Thymus (tissue), 11 donors: ENCODE measurements at regions not wholly inside any gene's neighbourhood (a gene's known extent, or its start where the extent isn't known, plus 50 kb on each side); places are given as distances from the start of the nearest gene placed in this dataset.

Source experiments
- DNase-seq, 9 donors: peaks; one replicate each; pipeline ENCODE4 v3.0.0-alpha.2; 2013; ENCODE audit warnings: low spot score in 9 of 9, low read depth in 6 of 9, missing footprints in 1 of 9
- H3K27ac ChIP-seq, 2 donors: one replicate each; pipeline ENCODE4 v1.5.1; 2013; ENCODE audit warnings: control low read depth in 1 of 2, low read depth in 1 of 2, low read length in 1 of 2, mild to moderate bottlenecking in 1 of 2, moderate library complexity in 1 of 2
- H3K27me3 ChIP-seq, 2 donors: one replicate each; pipeline ENCODE4 v1.5.1; 2013; ENCODE audit warnings: low read length in 1 of 2; ENCODE audit not compliant: control insufficient read depth in 2 of 2, insufficient read depth in 1 of 2
- H3K36me3 ChIP-seq, 2 donors: one replicate each; pipeline ENCODE4 v1.5.1; 2013; ENCODE audit warnings: low read length in 1 of 2, mild to moderate bottlenecking in 1 of 2, moderate library complexity in 1 of 2; ENCODE audit not compliant: control insufficient read depth in 2 of 2, insufficient read depth in 2 of 2
- H3K4me1 ChIP-seq, 2 donors: one replicate each; pipeline ENCODE4 v1.5.1; 2013; ENCODE audit warnings: low read length in 2 of 2; ENCODE audit not compliant: control insufficient read depth in 2 of 2, insufficient read depth in 2 of 2
- H3K4me3 ChIP-seq, 2 donors: one replicate each; pipeline ENCODE4 v1.5.1; 2013; ENCODE audit warnings: low read length in 2 of 2, control low read depth in 1 of 2, mild to moderate bottlenecking in 1 of 2
- H3K9me3 ChIP-seq, 2 donors: one replicate each; pipeline ENCODE4 v1.5.1; 2013; ENCODE audit warnings: low read length in 1 of 2, mild to moderate bottlenecking in 1 of 2; ENCODE audit not compliant: control insufficient read depth in 2 of 2, insufficient read depth in 1 of 2
- WGBS: extraction: QIAGEN DNeasy Blood & Tissue Kit; methylation state at CpG from one replicate; pipeline ENCODE4 v1.1.7; 2013; 5-methylcytosine and 5-hydroxymethylcytosine counted together
- donor health status: healthy.

DNA sequence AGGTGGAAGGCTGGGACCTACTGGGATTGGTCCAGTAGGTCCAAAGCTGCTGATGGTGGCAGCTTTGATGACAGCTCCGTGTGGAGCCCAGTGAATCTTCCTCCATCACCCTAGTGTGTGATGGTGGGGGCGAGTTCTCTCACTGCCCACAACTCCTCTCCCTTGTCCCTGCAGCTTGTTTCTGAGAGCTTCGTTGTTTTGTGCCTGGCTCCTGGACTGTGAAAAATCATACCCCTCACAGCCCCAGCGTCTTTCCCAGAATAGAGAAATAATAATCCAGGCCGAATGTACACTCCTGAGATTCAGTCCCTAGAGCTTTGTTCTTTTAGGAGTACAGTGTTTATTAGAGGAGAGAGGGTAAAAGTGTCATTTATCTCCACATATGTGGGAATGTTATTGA lies 372.2 kb downstream of the ENC1 start:
- WGBS, result 95% methylated on average over 5 of the region's 5 CpGs
- no peak overlapping the region for H3K4me3 ChIP-seq
- H3K9me3 ChIP-seq, result no peaks in the 10 kb centered on the region
- DNase-seq, result no peak
- H3K27me3 ChIP-seq, result no peaks in the 10 kb centered on the region
- H3K27ac ChIP-seq, result no peak overlapping the region
- no peaks in the 10 kb centered on the region for H3K4me1 ChIP-seq
- no peaks in the 10 kb centered on the region for H3K36me3 ChIP-seq

DNA sequence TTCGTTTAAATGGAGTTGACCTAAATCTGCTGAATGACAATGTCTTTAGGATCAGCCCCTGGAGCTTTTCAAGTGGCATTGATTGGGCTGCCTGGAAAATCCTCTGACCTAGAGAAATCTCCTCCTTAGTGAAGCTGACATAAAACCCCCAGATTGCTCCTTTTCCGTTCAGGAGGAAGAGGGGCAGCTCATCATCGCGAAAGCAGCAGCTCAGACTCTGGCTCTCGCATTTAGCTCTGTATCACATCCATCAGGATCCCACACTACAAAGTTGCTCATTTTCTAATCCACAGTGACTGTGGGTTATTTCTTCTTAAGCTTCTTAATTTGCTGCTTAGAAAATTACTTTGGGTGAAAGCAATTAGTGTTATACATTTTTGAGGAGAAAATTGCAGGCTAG lies 373.7 kb downstream of the ENC1 start:
- DNase-seq, result no peak
- Histone ChIP-seq H3K4me1 (no peaks in the 10 kb centered on the region), H3K36me3 (no peaks in the 10 kb centered on the region), H3K4me3 (no peak overlapping the region), H3K27ac (no peak overlapping the region), H3K27me3 (no peaks in the 10 kb centered on the region), H3K9me3 (no peaks in the 10 kb centered on the region)
- 98% methylated on average over 5 of the region's 5 CpGs for WGBS

DNA sequence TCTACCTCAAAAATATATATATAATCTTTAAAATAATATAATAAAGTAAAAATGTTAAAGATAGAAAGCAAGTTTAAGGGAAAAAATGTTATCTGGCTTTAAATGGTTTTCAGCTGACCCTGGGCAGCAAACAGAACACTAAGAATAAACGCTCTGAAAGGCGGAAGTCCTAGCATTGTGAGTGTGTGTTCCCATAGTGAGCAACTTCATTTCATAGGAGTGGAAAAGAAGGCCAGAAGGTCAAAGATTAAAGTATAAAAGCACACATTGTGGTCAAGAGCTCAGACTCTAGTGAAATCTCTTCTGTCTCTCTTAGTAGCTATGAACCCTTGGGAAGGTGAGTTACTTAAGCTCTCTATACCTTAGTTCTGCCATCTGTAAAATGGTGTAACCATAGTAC lies 374.4 kb downstream of the ENC1 start:
- Histone ChIP-seq H3K36me3 (no peaks in the 10 kb centered on the region), H3K9me3 (no peaks in the 10 kb centered on the region), H3K4me1 (no peaks in the 10 kb centered on the region), H3K4me3 (no peak overlapping the region), H3K27ac (no peak overlapping the region), H3K27me3 (no peaks in the 10 kb centered on the region)
- WGBS, result 98% methylated on average over 2 of the region's 2 CpGs
- no peak for DNase-seq

DNA sequence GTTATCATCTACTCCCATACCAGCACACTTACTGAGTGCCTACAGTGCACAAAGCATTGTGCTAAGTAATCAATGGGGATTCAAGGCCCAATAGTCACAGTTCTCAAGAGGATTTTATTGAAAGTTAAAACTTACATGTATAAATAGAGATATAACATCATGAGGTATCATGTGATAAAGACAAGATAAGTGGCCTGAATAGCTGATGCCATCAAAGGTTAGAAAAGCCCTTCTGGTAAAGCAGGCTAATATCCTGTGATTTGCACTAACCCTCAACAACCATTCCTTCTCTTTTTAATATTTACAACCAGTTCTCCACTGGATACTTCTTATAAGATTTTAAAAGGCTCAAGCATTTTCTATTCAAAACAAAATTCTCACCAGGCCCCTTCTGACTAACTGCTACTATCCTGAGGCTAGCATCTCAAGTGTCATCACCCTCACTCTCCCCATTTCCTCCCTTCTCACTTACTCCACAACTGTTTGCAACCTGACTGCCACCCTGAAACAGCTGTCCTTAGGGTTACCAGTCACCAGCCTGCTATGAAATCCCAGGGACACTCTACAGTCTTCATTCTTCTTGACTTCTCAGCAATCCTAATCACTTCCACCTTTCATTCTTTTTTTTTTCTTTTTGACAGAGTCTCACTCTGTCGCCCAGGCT lies 377.9 kb downstream of the ENC1 start:
- no peak overlapping the region for H3K27ac ChIP-seq
- no peaks in the 10 kb centered on the region for H3K36me3 ChIP-seq
- H3K9me3 ChIP-seq, result peaks cover 0 to 4% of the 10 kb centered on the region in 2 donors
- no peaks in the 10 kb centered on the region for H3K27me3 ChIP-seq
- DNase-seq, result no peak
- WGBS, result 95% methylated on average over 1 of the region's 1 CpG
- no peak overlapping the region for H3K4me3 ChIP-seq
- H3K4me1 ChIP-seq, result peaks cover 2% of the 10 kb centered on the region in 2 donors

DNA sequence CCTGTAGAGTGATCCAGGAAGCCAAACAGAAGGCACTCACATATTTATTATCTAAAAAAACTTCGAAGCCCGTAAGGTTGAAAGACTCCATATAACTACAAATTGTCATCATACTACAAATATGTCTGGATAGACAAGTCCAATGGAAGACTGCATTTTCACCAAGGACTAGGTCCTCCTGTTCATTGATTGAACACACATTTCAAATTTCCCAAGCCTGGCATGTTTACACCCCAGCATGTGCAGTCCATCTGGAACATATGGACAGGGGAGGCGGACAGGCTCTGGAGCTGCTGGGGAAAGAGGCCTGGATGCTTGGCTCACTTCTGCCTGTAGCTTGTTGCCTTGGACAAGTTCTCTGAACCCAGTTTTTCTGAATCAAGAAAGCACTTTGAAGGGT lies 378.7 kb downstream of the ENC1 start:
- Histone ChIP-seq H3K4me1 (peaks cover 2 to 9% of the 10 kb centered on the region in 2 donors), H3K36me3 (no peaks in the 10 kb centered on the region), H3K9me3 (peaks cover 0 to 4% of the 10 kb centered on the region in 2 donors), H3K27ac (no peak overlapping the region), H3K27me3 (no peaks in the 10 kb centered on the region), H3K4me3 (no peak overlapping the region)
- 91% methylated on average over 3 of the region's 3 CpGs for whole genome bisulfite sequencing
- DNase-seq, result no peak

DNA sequence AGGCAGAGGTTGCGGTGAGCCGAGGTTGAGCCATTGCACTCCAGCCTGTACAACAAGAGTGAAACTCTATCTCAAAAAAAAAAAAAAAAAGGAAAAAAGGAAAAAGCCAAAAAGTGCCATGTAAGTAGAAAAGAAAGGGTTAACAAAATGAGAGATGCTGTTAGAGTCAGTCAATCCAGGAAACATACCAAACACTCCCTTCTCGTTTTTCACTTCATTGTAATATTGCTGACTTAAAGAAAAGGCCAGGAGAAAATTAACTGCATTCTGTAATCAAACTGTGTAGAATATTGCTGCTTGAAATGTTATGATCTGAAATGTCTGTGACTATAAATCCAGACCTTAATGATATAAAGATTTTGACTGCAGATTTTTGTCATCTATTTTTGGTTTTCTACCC lies 379.1 kb downstream of the ENC1 start:
- no peak for DNase-seq
- H3K4me3 ChIP-seq, result no peak overlapping the region
- H3K4me1 ChIP-seq, result peaks cover 2 to 10% of the 10 kb centered on the region in 2 donors
- peaks cover 0 to 4% of the 10 kb centered on the region in 2 donors for H3K9me3 ChIP-seq
- 70% methylated on average over 3 of the region's 3 CpGs for WGBS
- H3K36me3 ChIP-seq, result no peaks in the 10 kb centered on the region
- H3K27ac ChIP-seq, result no peak overlapping the region
- H3K27me3 ChIP-seq, result no peaks in the 10 kb centered on the region

DNA sequence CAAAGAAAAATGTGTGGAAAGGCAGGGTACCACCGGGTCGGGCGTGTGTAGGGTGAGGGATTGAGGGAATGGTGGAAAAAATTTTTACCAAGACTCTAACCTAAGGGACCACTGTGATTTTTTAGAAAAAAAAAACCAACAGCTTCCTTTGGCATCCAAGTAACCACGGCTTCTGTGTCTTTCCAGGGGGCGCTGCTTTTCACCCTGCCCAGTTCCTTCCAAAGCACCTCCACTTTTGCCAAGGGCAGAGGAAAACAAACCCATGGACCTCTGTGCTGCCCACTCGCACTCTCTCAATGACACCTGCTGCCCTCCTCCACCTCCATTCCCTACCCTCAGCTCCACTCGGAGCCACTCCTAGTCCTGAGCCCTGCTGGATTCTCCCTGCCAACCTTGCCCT lies 381.0 kb downstream of the ENC1 start:
- WGBS, result 97% methylated on average over 7 of the region's 7 CpGs
- peaks cover 2 to 10% of the 10 kb centered on the region in 2 donors for H3K4me1 ChIP-seq
- peaks cover 0 to 4% of the 10 kb centered on the region in 2 donors for H3K9me3 ChIP-seq
- H3K27me3 ChIP-seq, result no peaks in the 10 kb centered on the region
- DNase-seq, result no peak
- H3K4me3 ChIP-seq, result no peak overlapping the region
- H3K27ac ChIP-seq, result no peak overlapping the region
- no peaks in the 10 kb centered on the region for H3K36me3 ChIP-seq

DNA sequence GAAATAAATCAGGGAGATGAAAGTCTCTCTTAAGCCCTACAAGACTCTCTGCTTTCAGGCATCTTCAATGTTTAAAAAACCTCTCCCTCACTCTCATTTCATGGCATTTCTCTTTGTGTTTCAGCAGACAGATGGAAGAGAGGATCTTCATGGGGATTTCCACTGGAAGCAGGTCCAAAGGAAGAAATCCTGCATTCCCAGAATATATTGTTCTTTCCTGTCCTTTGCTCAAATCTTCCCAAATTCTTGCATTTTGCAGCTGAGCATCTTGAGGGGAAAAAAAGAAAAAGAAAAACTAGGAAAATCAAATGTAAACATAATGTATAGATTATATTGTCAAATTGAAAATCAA lies 382.2 kb downstream of the ENC1 start:
- DNase-seq, result no peak
- Histone ChIP-seq H3K27me3 (no peaks in the 10 kb centered on the region), H3K4me3 (no peak overlapping the region), H3K36me3 (no peaks in the 10 kb centered on the region), H3K27ac (peak overlapping the region in 1 of 2 donors; percentile 7), H3K4me1 (peaks cover 2 to 10% of the 10 kb centered on the region in 2 donors), H3K9me3 (peaks cover 0 to 4% of the 10 kb centered on the region in 2 donors)

DNA sequence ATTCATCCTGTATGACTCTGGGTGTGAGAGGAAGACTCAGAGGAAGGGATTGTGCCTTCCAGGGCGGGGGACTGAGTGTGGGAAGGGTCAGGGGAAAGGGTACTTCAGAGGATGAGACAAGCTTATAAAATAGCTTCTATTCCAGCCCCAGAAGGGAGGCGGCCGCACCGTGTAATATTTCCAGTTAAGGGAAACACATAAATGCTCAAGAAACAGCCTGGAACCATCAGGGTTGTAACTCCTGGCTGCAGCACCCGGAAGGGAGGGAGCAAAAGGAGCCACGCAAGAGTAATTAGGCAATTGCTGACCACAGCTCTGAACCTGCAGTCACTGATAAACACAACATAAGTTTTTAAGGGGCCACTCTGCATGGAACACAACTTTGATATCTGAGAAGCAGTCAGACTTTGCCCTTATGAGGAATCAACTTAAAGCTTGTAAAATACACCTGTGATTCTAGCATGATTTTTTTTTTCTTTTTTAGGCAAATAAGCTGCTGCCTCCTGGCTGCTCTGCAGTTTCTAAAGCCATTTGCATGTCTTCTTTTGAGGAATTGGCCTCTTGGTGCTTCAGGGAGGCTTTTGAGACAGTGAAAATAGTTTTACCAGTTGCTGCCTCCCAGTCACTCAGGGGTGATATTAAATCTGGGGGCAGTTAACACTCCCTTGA lies 382.7 kb downstream of the ENC1 start:
- Histone ChIP-seq H3K9me3 (peaks cover 0 to 4% of the 10 kb centered on the region in 2 donors), H3K36me3 (no peaks in the 10 kb centered on the region), H3K4me1 (peaks cover 2 to 10% of the 10 kb centered on the region in 2 donors), H3K4me3 (no peak overlapping the region), H3K27me3 (no peaks in the 10 kb centered on the region), H3K27ac (peak overlapping the region in 1 of 2 donors; percentile 7)
- 50% methylated on average over 6 of the region's 6 CpGs for WGBS
- no peak for DNase-seq
